Putamen (tissue), 1 donor: ENCODE measurements at regions not wholly inside any gene's neighbourhood (a gene's known extent, or its start where the extent isn't known, plus 50 kb on each side); places are given as distances from the start of the nearest gene placed in this dataset.
A peak's percentile ranks its signal among the peaks of the same experiment; 100 is the strongest.
"Not testable (repeated sequence)": the region's sequence is repeated elsewhere in the genome, so short reads cannot be mapped to it uniquely, and the experiment has no call there.

Experiments used
- DNase-seq: peaks from one replicate; pipeline ENCODE4 v3.0.0-alpha.2; 2016; ENCODE audit warnings: low spot score

- peak; percentile 86 for DNase-seq
Observed at GRCh38 chr13:83825676-83826075, 56.6 kb downstream of the SLITRK1 start.

DNA sequence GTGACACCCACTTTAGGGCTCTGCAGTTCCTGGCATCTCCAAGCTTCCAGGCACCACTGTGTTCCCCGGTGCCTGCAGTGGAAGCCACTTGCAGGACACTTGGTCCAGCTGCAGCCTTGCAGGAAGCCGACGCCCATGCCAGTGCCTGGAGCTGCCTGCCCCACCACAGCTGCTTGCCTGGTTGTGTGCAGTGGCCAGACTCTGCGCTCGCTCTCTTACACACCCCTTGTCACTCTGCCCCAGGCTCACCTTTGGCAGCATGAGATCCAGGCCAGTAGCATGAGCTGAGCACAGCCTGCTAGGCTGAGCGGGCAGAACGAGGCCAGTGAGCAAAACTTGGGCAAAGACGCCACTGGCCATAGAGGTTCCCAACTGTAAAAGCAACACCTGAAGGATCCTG lies 57.7 kb downstream of the SLITRK1 start:
- no peak for DNase-seq

DNA sequence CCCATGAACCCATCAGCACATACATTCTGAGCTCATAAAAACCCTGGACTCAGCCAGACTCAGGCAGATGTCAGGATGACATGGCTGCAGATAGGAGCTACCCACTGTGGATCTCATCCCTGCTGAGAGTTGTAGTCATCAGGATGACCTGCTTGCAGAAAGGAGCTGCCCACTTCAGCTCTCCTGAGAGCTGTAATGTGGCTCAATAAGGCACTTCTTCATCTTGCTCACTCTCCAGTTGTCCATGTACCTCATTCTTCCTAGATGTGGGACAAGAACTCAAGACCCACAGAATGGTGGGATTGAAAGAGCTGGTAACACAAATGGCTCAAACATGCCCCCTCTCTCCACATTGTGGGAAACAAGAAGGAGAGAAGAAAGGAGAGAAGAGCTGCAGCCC lies 58.2 kb downstream of the SLITRK1 start:
- no peak for DNase-seq

- no peak for DNase-seq
Observed at GRCh38 chr13:83819611-83820010, 62.7 kb downstream of the SLITRK1 start.

GRCh38 chr13:83819156-83819555 lies 63.1 kb downstream of the SLITRK1 start:
- DNase-seq, result no peak

DNA sequence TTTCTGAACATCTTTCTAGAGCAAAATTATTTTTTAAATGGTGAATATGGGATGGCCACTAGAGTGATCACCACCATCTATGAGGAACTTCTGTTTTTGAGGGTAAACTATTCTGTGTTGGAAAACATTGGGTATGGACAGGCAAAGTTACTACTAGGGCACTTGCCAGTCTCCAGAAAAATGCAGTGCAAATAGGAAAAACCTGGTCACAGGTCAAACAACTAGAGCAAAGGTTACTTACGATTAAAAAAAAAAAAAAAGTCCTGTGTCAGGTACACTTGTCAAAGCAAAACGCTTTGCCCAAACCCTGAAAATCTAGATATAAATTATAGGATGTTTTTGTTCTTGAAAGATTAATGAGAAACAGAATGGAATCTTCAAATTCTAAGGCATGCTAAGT lies 66.2 kb downstream of the SLITRK1 start:
- DNase-seq, result no peak

DNA sequence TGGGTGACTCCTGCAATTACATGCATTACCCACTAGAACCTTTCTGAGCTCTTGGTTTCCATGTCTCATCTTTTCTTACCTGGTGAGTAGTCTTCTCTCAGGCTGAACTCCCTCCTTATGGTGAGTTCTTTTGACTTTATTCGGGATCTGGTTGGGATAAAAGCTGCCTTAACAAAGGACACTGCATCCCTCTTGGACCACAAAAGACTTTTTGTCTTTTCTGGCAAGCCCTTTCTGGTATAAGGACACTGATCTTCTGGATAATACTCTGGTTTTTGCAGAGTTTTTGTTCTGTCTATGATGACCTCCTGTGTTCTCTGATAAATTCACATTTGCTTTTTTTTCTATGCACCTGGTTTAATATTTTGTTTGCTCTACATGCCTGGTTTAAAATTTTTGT lies 66.7 kb downstream of the SLITRK1 start:
- DNase-seq, result peak; percentile 52

DNA sequence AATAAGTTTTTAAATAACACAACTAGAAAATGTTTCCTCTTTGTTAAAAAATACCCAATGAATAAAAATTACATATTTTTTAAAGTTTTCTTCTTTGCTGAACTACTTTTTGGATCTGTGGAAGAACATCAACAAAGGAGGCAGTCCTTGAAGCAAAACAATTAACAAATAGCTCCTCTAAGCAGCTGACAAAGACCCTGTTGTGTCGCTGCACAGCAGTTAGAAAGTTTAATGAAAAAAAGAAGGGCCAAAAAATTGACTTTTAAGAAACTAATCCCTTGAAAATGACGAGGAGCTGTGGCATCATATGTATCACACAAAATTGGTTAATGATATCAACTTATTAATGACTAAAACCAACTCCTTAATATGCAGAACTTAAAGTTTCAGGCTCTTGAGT lies 72.1 kb downstream of the SLITRK1 start:
- DNase-seq, result peak; percentile 71

GRCh38 chr13:83804356-83804962 lies 77.8 kb downstream of the SLITRK1 start:
- DNase-seq, result no peak

- DNase-seq, result no peak
Observed at GRCh38 chr13:83798731-83799130, 83.5 kb downstream of the SLITRK1 start.

- DNase-seq, result no peak
Observed at GRCh38 chr13:83796364-83796763, 85.9 kb downstream of the SLITRK1 start.

GRCh38 chr13:83794583-83794982 lies 87.7 kb downstream of the SLITRK1 start:
- no peak for DNase-seq

DNA sequence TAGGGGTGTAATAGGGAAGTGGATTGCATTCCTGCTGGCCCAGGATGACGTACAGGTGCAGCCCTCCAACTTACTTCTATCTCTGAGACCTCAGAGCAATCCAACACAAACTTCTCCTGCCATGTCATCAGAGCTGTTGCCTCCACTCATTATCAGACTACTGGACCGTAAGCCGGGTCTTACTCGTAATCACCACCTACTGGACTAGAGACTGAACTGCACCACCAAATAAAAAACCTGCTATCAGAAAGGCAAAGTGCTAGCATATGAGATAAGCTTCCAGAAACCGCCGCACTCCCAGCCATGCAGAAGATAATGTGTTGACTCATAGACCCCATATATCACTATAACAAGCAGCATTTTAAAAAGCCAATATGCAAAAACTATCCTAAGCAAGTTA lies 102.0 kb downstream of the SLITRK1 start:
- no peak for DNase-seq

DNA sequence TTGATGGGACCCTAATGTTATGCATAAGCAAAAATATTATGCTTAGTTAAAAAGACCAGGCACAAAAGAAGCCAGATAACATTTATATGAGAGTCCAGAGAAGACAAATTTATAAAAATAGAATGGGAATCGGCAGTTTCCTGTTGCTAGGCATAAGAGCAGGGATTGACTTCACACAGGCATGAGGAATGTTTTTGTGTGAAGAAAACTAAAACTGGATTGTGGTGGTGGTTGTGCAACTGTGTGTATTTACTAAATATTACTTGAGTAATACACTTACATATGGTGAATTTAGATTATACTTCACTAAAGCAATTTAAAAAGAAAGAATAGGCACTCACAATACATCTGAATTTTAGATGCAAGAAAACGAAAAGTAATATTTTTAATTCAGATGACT lies 108.3 kb downstream of the SLITRK1 start:
- no peak for DNase-seq

GRCh38 chr13:83765796-83766195 lies 116.5 kb downstream of the SLITRK1 start:
- DNase-seq, result peak; percentile 92

GRCh38 chr13:83761631-83762030 lies 120.6 kb downstream of the SLITRK1 start:
- DNase-seq, result no peak

DNA sequence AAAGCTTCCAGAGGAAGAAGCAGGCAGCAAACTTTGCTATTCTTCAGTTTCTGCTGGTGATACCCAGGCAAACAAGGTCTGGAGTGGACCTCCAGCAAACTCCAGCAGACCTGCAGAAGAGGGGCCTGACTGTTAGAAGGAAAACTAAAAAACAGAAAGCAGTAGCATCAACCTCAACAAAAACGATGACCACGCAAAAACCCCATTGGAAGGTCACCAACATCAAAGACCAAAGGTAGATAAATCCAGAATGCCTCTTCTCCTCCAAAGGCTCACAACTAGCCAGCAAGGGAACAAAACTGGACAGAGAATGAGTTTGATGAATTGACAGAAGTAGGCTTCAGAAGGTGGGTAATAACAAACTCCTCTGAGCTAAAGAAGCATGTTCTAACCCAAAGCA lies 127.1 kb downstream of the SLITRK1 start:
- DNase-seq, result not testable (repeated sequence)

- DNase-seq, result no peak
Observed at GRCh38 chr13:83753912-83754624, 128.2 kb downstream of the SLITRK1 start.

GRCh38 chr13:83752141-83752540 lies 130.1 kb downstream of the SLITRK1 start:
- DNase-seq, result no peak

DNA sequence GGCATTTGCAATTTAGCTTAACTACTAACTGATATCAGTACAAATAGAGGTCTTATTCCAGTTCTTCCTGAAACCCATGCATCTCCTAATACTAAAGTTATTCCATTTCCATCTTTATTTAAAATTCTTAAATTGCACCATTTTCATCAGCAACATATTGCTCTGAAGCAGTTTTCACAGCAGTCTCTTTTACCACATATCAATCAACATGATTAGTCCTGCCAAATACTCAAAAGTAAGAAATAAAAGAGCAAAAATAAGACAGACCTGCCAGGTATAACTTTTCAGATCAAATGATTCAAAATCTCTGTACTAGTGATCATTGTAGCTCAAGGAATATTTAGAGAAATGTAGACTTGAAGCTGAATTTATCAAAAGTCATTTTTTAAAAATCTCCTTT lies 141.7 kb downstream of the SLITRK1 start:
- DNase-seq, result no peak

DNA sequence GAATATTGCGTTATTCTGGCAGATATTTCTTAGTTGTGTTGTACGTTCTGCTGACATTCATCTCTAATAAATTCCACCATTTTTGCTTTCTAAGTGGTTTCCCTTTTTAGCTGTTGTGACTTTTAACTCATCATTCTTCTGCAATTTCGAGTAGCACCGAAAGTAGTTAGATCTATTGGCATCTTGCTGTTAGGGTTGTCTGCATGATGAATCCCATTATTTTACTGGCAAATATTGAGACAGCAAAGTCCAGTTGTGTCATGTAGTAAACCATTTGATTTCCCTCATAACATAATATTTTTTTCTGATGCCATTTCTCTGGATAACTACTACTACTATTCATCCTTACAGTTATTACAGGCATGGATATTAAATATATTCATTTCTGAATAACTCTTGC lies 143.9 kb downstream of the SLITRK1 start:
- no peak for DNase-seq

DNA sequence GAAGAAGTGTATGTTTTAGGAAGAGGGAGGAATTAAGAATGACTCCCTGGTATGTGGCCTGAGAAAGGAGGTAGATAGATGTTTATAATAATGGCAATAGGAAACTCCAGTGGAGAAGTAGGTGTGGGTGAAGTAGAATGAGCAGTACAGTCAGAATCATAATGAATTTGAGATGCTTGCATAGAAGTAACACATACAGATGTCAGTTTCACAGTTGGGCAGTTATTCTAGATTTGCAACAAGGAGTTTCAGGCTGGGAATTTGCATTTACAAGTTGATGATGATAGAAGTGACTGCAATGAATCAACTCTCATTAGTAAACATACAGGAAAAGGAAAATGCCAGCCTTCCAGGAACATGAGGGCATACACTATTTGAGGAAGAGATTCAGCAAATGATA lies 149.0 kb downstream of the SLITRK1 start:
- DNase-seq, result no peak

DNA sequence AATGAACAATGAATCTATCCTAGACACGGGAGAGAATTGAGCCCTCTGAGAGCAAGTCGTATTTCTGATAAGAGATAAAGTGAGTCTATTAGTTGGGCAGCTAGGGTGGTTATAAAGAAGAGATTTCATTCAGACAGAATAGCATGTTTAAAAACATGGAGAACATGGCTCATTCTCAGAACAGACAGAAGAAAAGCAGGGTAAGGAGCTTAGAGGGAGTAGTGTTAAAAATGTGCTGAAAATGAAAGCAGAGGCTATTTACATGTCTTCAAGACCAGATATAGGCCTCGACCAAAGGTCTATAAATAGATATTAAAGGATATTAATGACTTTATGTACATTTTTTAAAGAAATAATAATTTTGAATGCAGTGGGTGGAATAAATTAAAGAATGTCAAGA lies 149.5 kb downstream of the SLITRK1 start:
- DNase-seq, result no peak

GRCh38 chr13:83731113-83731512 lies 151.2 kb downstream of the SLITRK1 start:
- DNase-seq, result no peak
